WTC11 (cell line): ENCODE measurements at regions not wholly inside any gene's neighbourhood (a gene's known extent, or its start where the extent isn't known, plus 50 kb on each side); places are given as distances from the start of the nearest gene placed in this dataset.

Experiments
- ATAC-seq: fragments of 200-7000 bp; cut with Tn5 transposase; 2 replicates; pipeline ENCODE4 v1.10.0; 2021; ENCODE audit warnings: mild to moderate bottlenecking, moderate library complexity
- CTCF ChIA-PET: fragments of 300-600 bp; sonication (Branson Sonifier 250); formaldehyde crosslinking; loops from one replicate; lab custom pipeline; 2021; ENCODE audit warnings: antibody characterized with exemption; lab: Charles Lee
- POLR2A ChIA-PET: fragments of 350-600 bp; sonication (Branson Sonifier 250); formaldehyde crosslinking; loops from one replicate; lab custom pipeline; 2021; ENCODE audit warnings: antibody characterized with exemption; lab: Charles Lee
- DNase-seq: peaks from one replicate; pipeline ENCODE4 v3.0.0; 2021; ENCODE audit warnings: low spot score
- H3K27ac Mint-ChIP-seq: 2 replicates; pipeline ENCODE4 v1.8.0; 2021; ENCODE audit warnings: mixed read lengths
- H3K27me3 Mint-ChIP-seq: 2 replicates; pipeline ENCODE4 v1.8.0; 2021; ENCODE audit warnings: low read depth, mild to moderate bottlenecking, moderate library complexity, mixed read lengths
- H3K36me3 Mint-ChIP-seq: 2 replicates; pipeline ENCODE4 v1.8.0; 2021; ENCODE audit warnings: mixed read lengths
- H3K4me1 Mint-ChIP-seq: 2 replicates; pipeline ENCODE4 v1.8.0; 2022; ENCODE audit warnings: mixed read lengths
- H3K4me3 Mint-ChIP-seq: 2 replicates; pipeline ENCODE4 v1.8.0; 2021; ENCODE audit warnings: mild to moderate bottlenecking, moderate library complexity, mixed read lengths
- H3K9me3 Mint-ChIP-seq: 2 replicates; pipeline ENCODE4 v1.8.0; 2021; ENCODE audit warnings: mixed read lengths
- ATF1 ChIP-seq: sonication (generic); formaldehyde crosslinking; IDR thresholded peaks from 2 replicates; pipeline ENCODE4 v1.8.1; 2023; ENCODE audit warnings: mild to moderate bottlenecking, moderate library complexity, missing genetic modification reagents
- E2F4 ChIP-seq: sonication (generic); formaldehyde crosslinking; IDR thresholded peaks from 2 replicates; pipeline ENCODE4 v1.8.1; 2022; ENCODE audit warnings: low read depth, mild to moderate bottlenecking, moderate library complexity, missing genetic modification reagents, borderline replicate concordance
- ERG ChIP-seq: fragments of 250-450 bp; sonication (Bioruptor Pico); IDR thresholded peaks from 2 replicates; pipeline ENCODE4 v1.8.0; 2021; ENCODE audit warnings: mild to moderate bottlenecking
- HMGA2 ChIP-seq: fragments of 250-450 bp; sonication (Bioruptor Pico); IDR thresholded peaks from 2 replicates; pipeline ENCODE4 v1.4.0; 2021; ENCODE audit warnings: mild to moderate bottlenecking, moderate library complexity
- IRF1 ChIP-seq: sonication (generic); formaldehyde crosslinking; IDR thresholded peaks from 2 replicates; pipeline ENCODE4 v1.8.0; 2023; ENCODE audit warnings: missing genetic modification reagents
- KAT7 ChIP-seq: sonication (generic); formaldehyde crosslinking; IDR thresholded peaks from 2 replicates; pipeline ENCODE4 v1.8.1; 2023; ENCODE audit warnings: missing genetic modification reagents, mild to moderate bottlenecking, borderline replicate concordance
- MAX ChIP-seq: sonication (generic); formaldehyde crosslinking; IDR thresholded peaks from 2 replicates; pipeline ENCODE4 v1.8.0; 2022; ENCODE audit warnings: mild to moderate bottlenecking, missing genetic modification reagents
- NFATC4 ChIP-seq: fragments of 250-450 bp; sonication (Bioruptor Pico); IDR thresholded peaks from 2 replicates; pipeline ENCODE4 v1.9.0; 2021; ENCODE audit warnings: mild to moderate bottlenecking
- NR1H2 ChIP-seq: sonication (generic); formaldehyde crosslinking; IDR thresholded peaks from 2 replicates; pipeline ENCODE4 v1.9.0; 2021; ENCODE audit warnings: mild to moderate bottlenecking, moderate library complexity, missing genetic modification reagents
- RORB ChIP-seq: fragments of 250-450 bp; sonication (Bioruptor Pico); IDR thresholded peaks from 2 replicates; pipeline ENCODE4 v1.9.0; 2021; ENCODE audit warnings: mild to moderate bottlenecking
- SMAD3 ChIP-seq: sonication (generic); formaldehyde crosslinking; IDR thresholded peaks from 2 replicates; pipeline ENCODE4 v1.8.0; 2022; ENCODE audit warnings: missing genetic modification reagents, mild to moderate bottlenecking, borderline replicate concordance
- SMAD4 ChIP-seq: sonication (generic); formaldehyde crosslinking; IDR thresholded peaks from 2 replicates; pipeline ENCODE4 v1.8.0; 2022; ENCODE audit warnings: mild to moderate bottlenecking, missing genetic modification reagents
- STAT6 ChIP-seq: sonication (generic); formaldehyde crosslinking; conservative IDR thresholded peaks from 2 replicates; pipeline ENCODE4 v1.8.1; 2023; ENCODE audit warnings: mild to moderate bottlenecking, low read depth, missing genetic modification reagents, moderate library complexity
- TCF7 ChIP-seq: sonication (generic); formaldehyde crosslinking; IDR thresholded peaks from 2 replicates; pipeline ENCODE4 v1.8.0; 2022; ENCODE audit warnings: mild to moderate bottlenecking, low read depth, missing genetic modification reagents, moderate library complexity
- TEAD1 ChIP-seq: sonication (generic); formaldehyde crosslinking; IDR thresholded peaks from 2 replicates; pipeline ENCODE4 v1.8.0; 2022; ENCODE audit warnings: mild to moderate bottlenecking, missing genetic modification reagents
- TEAD4 ChIP-seq: sonication (generic); formaldehyde crosslinking; IDR thresholded peaks from 2 replicates; pipeline ENCODE4 v1.8.0; 2022; ENCODE audit warnings: mild to moderate bottlenecking, missing genetic modification reagents
- ZNF121 ChIP-seq: sonication (generic); formaldehyde crosslinking; IDR thresholded peaks from 2 replicates; pipeline ENCODE4 v1.8.0; 2023; ENCODE audit warnings: missing genetic modification reagents
- ZNF396 ChIP-seq: fragments of 250-450 bp; sonication (Bioruptor Pico); IDR thresholded peaks from 2 replicates; pipeline ENCODE4 v1.8.0; 2021; ENCODE audit warnings: mild to moderate bottlenecking, moderate library complexity, borderline replicate concordance
- ZNF423 ChIP-seq: fragments of 250-450 bp; sonication (Bioruptor Pico); IDR thresholded peaks from 2 replicates; pipeline ENCODE4 v2.1.2; 2022; ENCODE audit warnings: mild to moderate bottlenecking, moderate library complexity
- ZNF425 ChIP-seq: fragments of 250-450 bp; sonication (Bioruptor Pico); conservative IDR thresholded peaks from 2 replicates; pipeline ENCODE4 v1.9.0; 2021; ENCODE audit warnings: mild to moderate bottlenecking

GRCh38 chrX:9163214-9163709, 129.3 kb upstream of the FAM9B start:
- H3K36me3 Mint-ChIP-seq, result peaks cover 4% of the 10 kb centered on the region
- H3K4me1 Mint-ChIP-seq, result peaks cover 10% of the 10 kb centered on the region
- peaks cover 11% of the 10 kb centered on the region for H3K9me3 Mint-ChIP-seq
- H3K27ac Mint-ChIP-seq, result no peak overlapping the region
- TF ChIP-seq ERG (CRISPR knock-in tag), result no peak
- no peak for TF ChIP-seq TCF7 (CRISPR knock-in tag)
- TF ChIP-seq E2F4 (CRISPR knock-in tag), result no peak
- TF ChIP-seq TEAD1 (CRISPR knock-in tag), result no peak
- no peak for TF ChIP-seq NR1H2 (CRISPR knock-in tag)
- no peak for TF ChIP-seq KAT7
- TF ChIP-seq ZNF425, result no peak
- ATAC-seq (no peak), DNase-seq (no peak)
- H3K27me3 Mint-ChIP-seq, result no peaks in the 10 kb centered on the region; the same call in 1 of the 2 replicates
- H3K4me3 Mint-ChIP-seq, result no peak overlapping the region
- POLR2A ChIA-PET, result no interaction called here
- CTCF ChIA-PET, result no interaction called here

GRCh38 chrX:9164086-9164485, 130.2 kb upstream of the FAM9B start:
- H3K27me3 Mint-ChIP-seq, result no peaks in the 10 kb centered on the region
- TF ChIP-seq STAT6 (CRISPR knock-in tag) (no peak), RORB (no peak), ZNF121 (CRISPR knock-in tag) (no peak), ATF1 (CRISPR knock-in tag) (no peak), SMAD4 (no peak), ZNF423 (no peak), ERG (CRISPR knock-in tag) (no peak), HMGA2 (CRISPR knock-in tag) (no peak), SMAD3 (CRISPR knock-in tag) (no peak), ZNF396 (CRISPR knock-in tag) (no peak), MAX (no peak), ZNF425 (no peak), IRF1 (CRISPR knock-in tag) (no peak), TEAD4 (CRISPR knock-in tag) (no peak), NFATC4 (CRISPR knock-in tag) (no peak)
- H3K4me1 Mint-ChIP-seq, result peaks cover 5% of the 10 kb centered on the region
- no peak overlapping the region for H3K27ac Mint-ChIP-seq
- ChIA-PET CTCF (no interaction called here), POLR2A (no interaction called here)
- ATAC-seq, result no peak
- H3K9me3 Mint-ChIP-seq, result peaks cover 15% of the 10 kb centered on the region
- no peak overlapping the region for H3K4me3 Mint-ChIP-seq
- no peak for DNase-seq
- peaks cover 7% of the 10 kb centered on the region for H3K36me3 Mint-ChIP-seq
